ENCODE measurements at regions not wholly inside any gene's neighbourhood (a gene's known extent, or its start where the extent isn't known, plus 50 kb on each side); places are given as distances from the start of the nearest gene placed in this dataset.

DNA sequence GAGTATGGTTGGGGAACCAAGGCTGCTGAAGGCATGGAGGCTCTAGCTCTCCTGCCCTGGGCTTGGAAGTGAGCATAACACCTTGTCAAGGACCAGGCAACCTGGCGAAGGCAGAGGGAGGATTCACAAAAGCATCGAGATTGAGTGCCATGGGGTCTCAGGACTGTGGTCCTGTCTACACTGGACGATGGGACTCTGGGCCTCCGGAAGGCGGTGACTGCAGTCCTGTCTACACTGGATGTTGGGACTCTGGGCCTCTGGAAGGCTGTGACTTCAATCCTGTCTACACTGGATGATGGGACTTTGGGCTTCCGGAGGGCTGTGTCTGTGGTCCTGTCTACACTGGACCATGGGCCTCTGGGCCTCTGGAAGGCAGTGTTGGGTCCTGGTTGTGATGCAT, 290.4 kb downstream of the TEX29 start:
- H3K27me3 Mint-ChIP-seq = peaks cover 8% of the 10 kb centered on the region
- H3K4me3 Mint-ChIP-seq = no peak overlapping the region
- ATAC-seq (ENCODE audit: poor library complexity) = no peak
- no peaks in the 10 kb centered on the region for H3K36me3 Mint-ChIP-seq (ENCODE audit: low read depth)
- H3K27ac ChIP-seq (ENCODE audit: low read depth in 1 of 2, low read length in 2 of 2) = no peak overlapping the region
- H3K4me3 ChIP-seq (ENCODE audit: low read length) = no peak overlapping the region
- H3K27ac Mint-ChIP-seq = no peak overlapping the region
- H3K9me3 Mint-ChIP-seq = no peaks in the 10 kb centered on the region
- DNase-seq = no peak
- no peaks in the 10 kb centered on the region for H3K36me3 ChIP-seq (ENCODE audit: insufficient read depth, low read length)
- CTCF ChIA-PET = no interaction called here
- intact Hi-C loops (cut with DNase I, micrococcal nuclease) = no loop called here
- peaks cover 0 to 2% of the 10 kb centered on the region in 2 experiments for H3K27me3 ChIP-seq (ENCODE audit: control insufficient read depth in 1 of 2, insufficient read depth in 2 of 2, low read length in 2 of 2)
- TF ChIP-seq, protein P1, sequence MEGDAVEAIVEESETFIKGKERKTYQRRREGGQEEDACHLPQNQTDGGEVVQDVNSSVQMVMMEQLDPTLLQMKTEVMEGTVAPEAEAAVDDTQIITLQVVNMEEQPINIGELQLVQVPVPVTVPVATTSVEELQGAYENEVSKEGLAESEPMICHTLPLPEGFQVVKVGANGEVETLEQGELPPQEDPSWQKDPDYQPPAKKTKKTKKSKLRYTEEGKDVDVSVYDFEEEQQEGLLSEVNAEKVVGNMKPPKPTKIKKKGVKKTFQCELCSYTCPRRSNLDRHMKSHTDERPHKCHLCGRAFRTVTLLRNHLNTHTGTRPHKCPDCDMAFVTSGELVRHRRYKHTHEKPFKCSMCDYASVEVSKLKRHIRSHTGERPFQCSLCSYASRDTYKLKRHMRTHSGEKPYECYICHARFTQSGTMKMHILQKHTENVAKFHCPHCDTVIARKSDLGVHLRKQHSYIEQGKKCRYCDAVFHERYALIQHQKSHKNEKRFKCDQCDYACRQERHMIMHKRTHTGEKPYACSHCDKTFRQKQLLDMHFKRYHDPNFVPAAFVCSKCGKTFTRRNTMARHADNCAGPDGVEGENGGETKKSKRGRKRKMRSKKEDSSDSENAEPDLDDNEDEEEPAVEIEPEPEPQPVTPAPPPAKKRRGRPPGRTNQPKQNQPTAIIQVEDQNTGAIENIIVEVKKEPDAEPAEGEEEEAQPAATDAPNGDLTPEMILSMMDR (IDR thresholded peaks at IDR 0.05) = no peak
- POLR2A ChIA-PET = no interaction called here
- H3K9me3 ChIP-seq (ENCODE audit: control insufficient read depth in 1 of 2, insufficient read depth in 1 of 2, low read length in 2 of 2) = peaks cover 0 to 4% of the 10 kb centered on the region in 2 experiments
- H3K4me1 Mint-ChIP-seq (ENCODE audit: low read depth) = no peaks in the 10 kb centered on the region
- H3K4me1 ChIP-seq (ENCODE audit: insufficient read depth, low read length) = no peaks in the 10 kb centered on the region

DNA sequence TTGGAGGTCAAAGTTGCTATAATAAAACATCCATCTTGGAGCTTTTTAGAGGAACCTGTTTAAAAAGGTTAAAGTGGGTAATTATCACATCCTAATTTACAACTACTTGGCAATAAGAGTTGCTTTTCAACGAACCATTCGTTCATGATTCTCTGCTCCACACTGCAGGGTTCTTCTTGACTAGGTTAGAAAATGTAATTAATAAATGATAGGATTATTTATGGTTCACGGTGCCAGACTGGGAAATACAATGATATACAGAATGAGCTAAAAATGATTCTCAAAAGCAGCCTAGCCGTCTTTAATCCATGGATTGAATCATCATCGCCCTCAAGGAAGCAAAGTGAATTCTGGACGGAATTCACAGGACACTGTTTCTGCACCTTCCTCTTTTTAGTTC, 291.2 kb downstream of the TEX29 start:
- ATAC-seq (ENCODE audit: poor library complexity) = no peak
- CTCF ChIA-PET = no interaction called here

DNA sequence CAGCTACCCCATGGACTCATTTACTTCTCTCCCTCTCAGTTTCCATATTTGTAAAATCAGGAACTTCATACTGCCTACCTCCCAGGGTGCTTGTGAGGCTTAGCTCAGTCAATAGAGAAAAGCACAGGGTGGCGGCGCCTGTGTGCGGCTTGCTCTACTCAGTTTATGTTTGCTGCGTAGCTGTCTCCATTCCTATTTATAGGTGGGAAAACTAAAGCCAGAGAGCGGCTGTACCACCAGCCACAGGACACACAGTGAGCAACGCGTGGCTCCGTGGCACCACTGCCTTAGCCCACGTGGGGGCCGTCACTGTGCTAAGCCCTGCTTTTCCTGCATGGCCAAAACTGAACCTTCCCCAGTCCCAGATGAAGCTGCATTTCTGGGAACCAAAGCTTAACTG, 292.4 kb downstream of the TEX29 start:
- CTCF ChIA-PET = no interaction called here
- Histone ChIP-seq H3K9me3 (ENCODE audit: control insufficient read depth in 1 of 2, insufficient read depth in 1 of 2, low read length in 2 of 2) (peaks cover 0 to 4% of the 10 kb centered on the region in 2 experiments), H3K4me3 (ENCODE audit: low read length) (no peak overlapping the region), H3K36me3 (ENCODE audit: insufficient read depth, low read length) (no peaks in the 10 kb centered on the region), H3K27me3 (ENCODE audit: control insufficient read depth in 1 of 2, insufficient read depth in 2 of 2, low read length in 2 of 2) (peaks cover 0 to 2% of the 10 kb centered on the region in 2 experiments), H3K27ac (ENCODE audit: low read depth in 1 of 2, low read length in 2 of 2) (no peak overlapping the region), H3K4me1 (ENCODE audit: insufficient read depth, low read length) (no peaks in the 10 kb centered on the region)
- H3K27ac Mint-ChIP-seq = no peak overlapping the region
- H3K4me3 Mint-ChIP-seq = no peak overlapping the region
- ATAC-seq (ENCODE audit: poor library complexity) (no peak), DNase-seq (no peak)
- intact Hi-C loops (cut with DNase I, micrococcal nuclease) = no loop called here
- TF ChIP-seq, protein P1 (IDR thresholded peaks at IDR 0.05) = no peak
- no peaks in the 10 kb centered on the region for H3K4me1 Mint-ChIP-seq (ENCODE audit: low read depth)
- H3K36me3 Mint-ChIP-seq (ENCODE audit: low read depth) = no peaks in the 10 kb centered on the region
- H3K9me3 Mint-ChIP-seq = no peaks in the 10 kb centered on the region
- H3K27me3 Mint-ChIP-seq = peaks cover 13% of the 10 kb centered on the region
- POLR2A ChIA-PET = no interaction called here

More for the DNA sequence above, 291.2 kb downstream of the TEX29 start:
- Histone ChIP-seq H3K9me3 (ENCODE audit: control insufficient read depth in 1 of 2, insufficient read depth in 1 of 2, low read length in 2 of 2) (peaks cover 0 to 4% of the 10 kb centered on the region in 2 experiments), H3K4me3 (ENCODE audit: low read length) (no peak overlapping the region), H3K27me3 (ENCODE audit: control insufficient read depth in 1 of 2, insufficient read depth in 2 of 2, low read length in 2 of 2) (peaks cover 0 to 2% of the 10 kb centered on the region in 2 experiments), H3K27ac (ENCODE audit: low read depth in 1 of 2, low read length in 2 of 2) (no peak overlapping the region), H3K36me3 (ENCODE audit: insufficient read depth, low read length) (no peaks in the 10 kb centered on the region), H3K4me1 (ENCODE audit: insufficient read depth, low read length) (no peaks in the 10 kb centered on the region)
- Mint-ChIP-seq H3K9me3 (no peaks in the 10 kb centered on the region), H3K27me3 (peaks cover 8% of the 10 kb centered on the region), H3K36me3 (ENCODE audit: low read depth) (no peaks in the 10 kb centered on the region), H3K4me3 (no peak overlapping the region), H3K4me1 (ENCODE audit: low read depth) (no peaks in the 10 kb centered on the region), H3K27ac (no peak overlapping the region)
- POLR2A ChIA-PET = no interaction called here
- no peak for DNase-seq
- intact Hi-C loops (cut with DNase I, micrococcal nuclease) = no loop called here
- TF ChIP-seq, protein P1 (IDR thresholded peaks at IDR 0.05) = no peak

Data from CD4-positive, alpha-beta T cell (primary cell).